Cerebellar nuclear complex (tissue), 1 donor: ENCODE measurements at regions not wholly inside any gene's neighbourhood (a gene's known extent, or its start where the extent isn't known, plus 50 kb on each side); places are given as distances from the start of the nearest gene placed in this dataset.

Experiments
- DNase-seq, 2 experiments: peaks; one replicate each; lab custom pipeline; 2025; lab: John Stamatoyannopoulos, UW

- no peak for DNase-seq
Measured at GRCh38 chr20:60695226-60696000, 556.6 kb upstream of the CDH4 start.

- DNase-seq: no peak
Measured at GRCh38 chr20:60697252-60697651, 554.8 kb upstream of the CDH4 start.

GRCh38 chr20:60700728-60701127 lies 551.3 kb upstream of the CDH4 start:
- no peak for DNase-seq

GRCh38 chr20:60704147-60704546 lies 547.9 kb upstream of the CDH4 start:
- no peak for DNase-seq

- no peak for DNase-seq
Measured at GRCh38 chr20:60713396-60713795, 538.7 kb upstream of the CDH4 start.

GRCh38 chr20:60715172-60715571 lies 536.9 kb upstream of the CDH4 start:
- DNase-seq: no peak

GRCh38 chr20:60718743-60719480 lies 533.1 kb upstream of the CDH4 start:
- no peak for DNase-seq

GRCh38 chr20:60725311-60725906 lies 526.7 kb upstream of the CDH4 start:
- no peak for DNase-seq

- no peak for DNase-seq
Measured at GRCh38 chr20:60727425-60727824, 524.6 kb upstream of the CDH4 start.

- DNase-seq: no peak
Measured at GRCh38 chr20:60728705-60729104, 523.4 kb upstream of the CDH4 start.

- DNase-seq: no peak
Measured at GRCh38 chr20:60729135-60729900, 522.7 kb upstream of the CDH4 start.

GRCh38 chr20:60732322-60732721 lies 519.7 kb upstream of the CDH4 start:
- DNase-seq: no peak

GRCh38 chr20:60748086-60748485 lies 504.0 kb upstream of the CDH4 start:
- no peak for DNase-seq

- DNase-seq: no peak
Measured at GRCh38 chr20:60749804-60750602, 502.1 kb upstream of the CDH4 start.

GRCh38 chr20:60750909-60751308 lies 501.2 kb upstream of the CDH4 start:
- DNase-seq: no peak

- DNase-seq: no peak
Measured at GRCh38 chr20:60751826-60752225, 500.2 kb upstream of the CDH4 start.

- DNase-seq: no peak
Measured at GRCh38 chr20:60752741-60753420, 499.2 kb upstream of the CDH4 start.

- DNase-seq: no peak
Measured at GRCh38 chr20:60754856-60755255, 497.2 kb upstream of the CDH4 start.

- DNase-seq: no peak
Measured at GRCh38 chr20:60759651-60760050, 492.4 kb upstream of the CDH4 start.

GRCh38 chr20:60760256-60761000 lies 491.6 kb upstream of the CDH4 start:
- DNase-seq: no peak
